Amniotic epithelial cell (primary cell): ENCODE measurements at regions not wholly inside any gene's neighbourhood (a gene's known extent, or its start where the extent isn't known, plus 50 kb on each side); places are given as distances from the start of the nearest gene placed in this dataset.
"Not testable (repeated sequence)": the region's sequence is repeated elsewhere in the genome, so short reads cannot be mapped to it uniquely, and the experiment has no call there.

ENCODE experiments used
- DNase-seq: peaks from one replicate; pipeline ENCODE4 v3.0.0-alpha.2; 2010; ENCODE audit warnings: low read depth

- DNase-seq: no peak
Observed at GRCh38 chr11:26839911-26840698, 118.2 kb upstream of the SLC5A12 start.

- DNase-seq: peak; percentile 86
Observed at GRCh38 chr11:26841818-26842473, 120.1 kb upstream of the SLC5A12 start.

DNA sequence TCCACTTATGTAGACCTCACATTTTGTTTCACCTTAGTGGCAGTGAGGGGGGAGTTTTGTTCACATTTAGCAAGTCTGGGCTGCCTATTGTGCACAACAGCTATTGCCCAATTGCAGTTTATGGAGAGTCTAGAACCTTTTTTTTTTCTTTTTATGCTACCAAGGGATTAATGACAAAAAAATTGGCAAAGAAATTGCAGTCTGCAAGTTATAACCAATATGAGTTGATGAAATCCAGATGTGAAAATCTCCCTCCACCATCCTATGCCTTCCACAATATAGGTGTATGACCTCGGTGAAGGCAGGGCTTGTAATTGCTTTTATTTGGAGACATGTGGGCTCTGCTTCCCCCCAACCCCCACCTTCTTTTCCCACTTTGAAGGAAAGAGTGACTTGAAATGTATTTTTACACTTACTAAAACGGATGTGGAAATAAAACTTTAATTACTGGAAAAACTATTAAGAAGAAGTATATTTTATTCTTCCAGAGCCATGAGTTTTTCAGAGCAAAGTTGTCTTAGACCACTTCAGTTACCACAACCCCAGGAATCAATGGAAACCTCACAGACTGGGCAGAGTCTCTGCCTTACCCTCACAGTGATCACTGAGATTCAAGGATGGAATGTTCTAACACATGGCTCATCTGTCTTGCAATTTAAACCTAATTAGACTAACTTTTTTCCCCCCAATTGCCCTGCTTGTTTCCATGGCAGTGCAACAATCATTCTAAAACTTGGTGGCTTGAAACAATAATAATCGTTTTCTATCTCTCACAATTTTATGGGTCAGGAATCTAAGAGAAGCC lies 120.8 kb upstream of the SLC5A12 start:
- no peak for DNase-seq

DNA sequence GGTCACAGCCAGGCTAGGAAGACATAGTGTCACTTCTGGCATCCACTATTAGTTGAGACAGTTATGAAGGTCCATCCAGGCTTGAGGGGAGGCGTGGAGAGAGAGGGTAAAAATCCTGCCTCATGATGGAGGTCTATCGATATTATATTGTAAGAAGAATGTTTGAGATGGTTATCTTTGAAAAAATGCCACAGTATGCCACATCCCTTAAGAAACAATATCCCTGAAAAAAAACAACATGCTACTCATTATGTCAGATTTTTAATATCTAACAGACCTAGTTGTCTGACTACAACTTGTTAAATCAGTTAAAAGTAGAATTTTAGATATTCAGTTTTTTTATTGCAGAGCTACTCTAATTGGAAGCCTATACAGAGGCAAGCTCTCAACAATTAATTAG lies 121.7 kb upstream of the SLC5A12 start:
- no peak for DNase-seq

DNA sequence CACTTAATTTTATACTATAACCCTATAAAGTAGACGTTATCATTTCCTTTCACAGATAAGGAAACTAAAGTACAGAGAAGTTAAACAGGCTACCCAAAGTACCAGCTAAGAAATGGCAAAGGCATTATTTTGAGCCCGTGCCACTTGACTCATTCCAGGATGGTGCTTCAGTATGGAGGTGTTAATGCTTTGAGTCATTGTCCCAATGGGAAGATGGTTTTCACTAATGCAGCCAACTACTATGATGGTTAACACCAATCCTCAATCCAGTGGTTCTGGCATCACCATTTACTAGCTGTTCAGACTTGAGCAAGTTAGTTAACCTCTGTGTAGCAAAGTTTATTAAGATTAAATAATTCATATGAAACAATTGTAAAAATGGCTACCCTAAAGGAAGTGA lies 123.1 kb upstream of the SLC5A12 start:
- no peak for DNase-seq

DNA sequence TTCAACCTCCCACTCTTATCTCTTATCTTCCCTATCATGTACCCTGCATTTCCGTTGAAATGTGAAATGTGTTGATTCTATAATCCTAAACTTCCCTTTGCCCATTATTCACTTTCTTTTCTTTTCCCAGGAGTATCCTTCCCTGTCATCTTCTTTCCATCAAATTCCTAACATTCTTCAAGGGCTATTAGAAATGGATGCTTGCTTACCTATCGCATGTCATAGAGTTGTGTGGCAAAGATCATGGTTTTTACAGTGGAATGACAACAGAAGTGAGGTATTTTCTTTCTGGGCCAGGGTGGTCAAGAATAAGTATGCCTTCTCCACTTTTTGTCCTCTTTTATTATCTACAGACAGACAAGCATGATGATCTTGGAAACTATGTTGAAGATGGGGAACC lies 124.4 kb upstream of the SLC5A12 start:
- no peak for DNase-seq

DNA sequence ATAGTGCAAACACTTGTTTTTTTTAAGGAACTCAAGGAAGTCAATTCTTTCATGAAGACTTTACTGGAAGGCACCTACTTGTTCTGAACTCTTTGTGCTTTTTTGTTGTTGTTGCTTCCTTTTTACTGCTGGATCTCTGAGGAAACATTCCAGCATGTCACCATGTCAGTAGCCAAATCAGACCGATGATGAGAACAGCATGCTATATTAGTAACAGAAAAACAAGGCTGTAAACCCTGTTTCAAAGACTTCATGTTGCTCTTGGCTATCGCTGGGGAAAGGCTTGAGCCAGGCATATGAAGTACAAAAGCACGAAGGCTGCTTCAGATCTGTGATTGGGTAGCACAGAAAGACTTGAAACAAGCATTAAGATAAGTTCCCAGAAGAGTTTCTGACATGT lies 125.6 kb upstream of the SLC5A12 start:
- no peak for DNase-seq

DNA sequence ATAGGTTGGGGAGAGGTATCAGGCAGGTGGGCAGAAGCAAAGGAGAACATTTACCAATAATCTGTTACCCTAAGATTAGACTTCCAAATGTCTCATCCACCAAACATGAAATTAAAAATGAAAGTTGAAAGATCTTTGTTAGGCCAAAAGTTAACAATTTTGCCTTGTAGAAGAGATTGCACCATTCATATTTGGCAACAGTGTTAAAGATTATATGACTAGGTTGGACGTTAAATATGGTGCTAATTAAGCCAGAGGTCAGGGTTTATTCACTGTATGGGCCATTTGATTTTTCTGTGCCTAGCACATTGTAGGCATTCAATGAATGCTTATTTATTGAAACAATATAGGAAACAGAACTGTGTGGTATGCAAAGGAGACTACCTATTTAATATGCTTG lies 126.1 kb upstream of the SLC5A12 start:
- DNase-seq: no peak

DNA sequence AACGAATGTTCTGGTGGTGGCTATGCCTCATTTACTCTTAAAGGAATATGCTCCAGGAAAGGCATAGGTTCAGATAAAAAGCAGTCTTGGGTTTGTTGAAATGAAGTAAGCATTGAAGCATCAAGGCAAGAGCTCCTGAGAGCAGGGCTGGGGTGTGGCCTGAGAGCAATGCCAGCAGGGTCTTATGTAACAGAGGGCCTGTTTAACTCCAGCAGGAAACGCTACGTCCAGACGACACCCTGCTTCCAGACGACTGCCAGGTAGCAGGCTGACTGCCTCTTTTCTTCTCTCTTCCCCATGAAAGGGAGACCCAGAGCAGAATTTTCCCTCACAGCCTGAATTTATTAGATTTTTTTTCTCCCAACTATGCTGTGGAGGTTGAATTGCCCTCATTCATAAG lies 127.2 kb upstream of the SLC5A12 start:
- no peak for DNase-seq

GRCh38 chr11:26851291-26851690 lies 129.4 kb upstream of the SLC5A12 start:
- no peak for DNase-seq

DNA sequence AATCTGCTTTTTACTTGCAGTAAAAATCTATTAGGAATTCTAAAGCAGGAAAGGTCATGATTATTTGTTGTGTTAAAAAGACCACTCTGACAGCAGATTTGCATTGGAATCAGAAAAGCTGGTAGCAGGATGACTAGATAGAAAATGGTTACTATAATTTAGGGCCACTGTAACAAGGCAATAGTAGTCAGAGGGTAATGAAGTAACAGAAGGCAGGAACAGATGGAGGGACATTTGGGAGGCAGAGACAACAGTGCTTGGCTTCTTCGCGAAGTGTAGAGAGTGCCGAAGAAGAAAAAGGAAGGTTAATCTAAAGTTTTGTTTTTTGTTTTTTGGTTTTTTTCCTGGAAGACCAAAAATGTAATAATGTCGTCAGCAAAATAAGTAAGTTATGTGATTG lies 129.8 kb upstream of the SLC5A12 start:
- DNase-seq: no peak

DNA sequence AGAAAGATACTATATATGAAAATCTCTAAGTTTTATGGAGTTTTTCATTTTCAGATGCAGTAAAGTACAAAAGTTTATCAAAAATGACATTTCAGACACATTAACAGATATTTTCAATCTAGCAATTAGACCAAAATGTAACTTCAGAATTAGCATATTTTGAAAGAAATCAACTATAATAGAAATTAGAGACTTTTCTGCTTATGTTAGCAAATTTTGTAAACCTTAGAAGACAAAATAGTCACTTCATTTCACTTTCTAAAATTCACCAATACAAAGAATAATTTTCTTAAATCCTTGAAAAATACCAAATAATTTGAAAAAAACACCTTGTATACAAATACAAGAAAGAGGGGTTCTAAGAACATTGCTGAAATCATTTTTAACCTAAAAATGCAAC lies 135.8 kb upstream of the FIBIN start:
- DNase-seq: no peak

DNA sequence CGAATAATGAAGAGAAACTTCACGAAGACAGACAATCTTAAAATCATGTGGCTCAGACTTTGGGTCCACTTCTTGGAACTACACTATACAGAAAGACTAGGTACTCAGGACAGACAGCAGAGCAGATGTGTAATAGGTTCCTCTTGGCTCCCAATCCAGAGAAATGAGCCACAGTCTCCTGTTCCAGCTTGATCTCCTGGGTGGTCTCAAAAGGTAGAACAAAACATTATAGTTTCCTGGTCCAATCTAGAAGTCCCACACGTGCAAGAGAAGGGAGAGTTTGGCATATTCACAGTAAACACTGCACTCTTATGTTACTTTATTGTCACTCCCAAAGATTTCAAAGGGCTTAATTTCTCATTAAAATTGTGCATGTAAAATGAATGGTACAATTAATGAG lies 134.5 kb upstream of the FIBIN start:
- no peak for DNase-seq

DNA sequence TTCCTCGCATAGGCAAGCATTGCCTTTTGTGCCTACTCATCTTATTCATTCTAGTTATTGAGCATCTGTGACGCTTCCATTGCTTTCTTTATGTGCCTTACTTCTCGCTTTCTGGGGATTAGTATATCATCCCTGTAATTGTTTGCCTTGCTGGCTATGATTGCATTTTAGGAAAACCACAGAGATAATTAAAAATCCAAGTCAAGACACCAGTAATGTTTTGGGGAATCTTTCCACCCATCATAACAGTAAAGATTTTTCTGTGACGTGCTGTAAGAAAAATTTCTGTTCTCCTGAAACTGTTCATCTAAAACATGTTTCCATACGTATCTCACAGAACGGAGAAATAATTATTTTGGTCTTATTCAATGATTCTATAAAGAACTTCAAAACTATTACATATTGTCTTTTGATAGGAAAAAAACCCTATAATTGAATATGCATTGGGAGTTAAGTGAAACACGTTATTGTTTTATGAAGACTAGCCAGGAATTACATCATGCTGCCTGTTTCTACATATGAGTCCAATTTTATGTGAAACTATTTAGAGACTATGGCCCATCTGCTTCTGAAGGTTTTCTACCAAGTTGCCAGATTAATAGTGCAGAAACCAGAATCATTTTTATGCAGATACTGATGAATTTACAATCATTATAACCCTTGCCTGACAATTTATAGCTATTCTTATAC lies 133.7 kb upstream of the FIBIN start:
- no peak for DNase-seq

DNA sequence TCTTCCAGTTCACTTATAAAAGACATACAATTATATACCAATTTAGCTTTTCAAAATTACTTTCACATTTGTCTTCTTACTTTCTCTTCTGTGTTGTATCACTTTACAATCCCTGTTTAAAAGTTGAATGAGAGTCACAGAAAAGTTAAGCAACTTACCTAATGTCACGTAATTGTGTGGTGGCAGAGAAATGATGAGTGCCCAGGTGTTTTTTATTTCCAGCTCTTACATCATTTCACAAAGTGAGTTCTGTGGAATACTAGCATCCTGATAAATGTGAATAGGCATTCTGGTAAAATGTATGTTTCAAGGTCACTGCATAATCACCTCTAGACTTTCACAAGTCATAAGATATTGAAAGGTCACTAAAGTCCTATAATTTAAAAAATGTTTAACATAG lies 133.0 kb upstream of the FIBIN start:
- no peak for DNase-seq

DNA sequence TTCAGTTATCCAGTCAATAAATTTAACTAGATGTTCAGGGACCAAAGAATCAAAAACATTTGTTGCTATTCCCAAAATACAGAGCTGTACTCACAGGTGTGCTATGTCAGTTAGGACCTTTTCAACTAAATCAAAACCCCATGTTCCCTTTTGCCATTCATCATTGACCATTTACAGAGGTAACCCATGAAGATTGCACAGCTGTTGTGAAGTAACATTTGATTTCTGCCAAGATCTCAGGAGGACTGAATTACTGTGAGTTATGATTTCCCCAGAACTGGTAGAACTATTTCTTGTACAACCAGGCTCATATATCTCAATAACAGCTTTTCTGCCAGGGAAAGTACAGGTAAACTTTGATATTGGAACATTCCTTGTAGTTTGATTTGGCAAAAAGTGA lies 131.1 kb upstream of the FIBIN start:
- no peak for DNase-seq

DNA sequence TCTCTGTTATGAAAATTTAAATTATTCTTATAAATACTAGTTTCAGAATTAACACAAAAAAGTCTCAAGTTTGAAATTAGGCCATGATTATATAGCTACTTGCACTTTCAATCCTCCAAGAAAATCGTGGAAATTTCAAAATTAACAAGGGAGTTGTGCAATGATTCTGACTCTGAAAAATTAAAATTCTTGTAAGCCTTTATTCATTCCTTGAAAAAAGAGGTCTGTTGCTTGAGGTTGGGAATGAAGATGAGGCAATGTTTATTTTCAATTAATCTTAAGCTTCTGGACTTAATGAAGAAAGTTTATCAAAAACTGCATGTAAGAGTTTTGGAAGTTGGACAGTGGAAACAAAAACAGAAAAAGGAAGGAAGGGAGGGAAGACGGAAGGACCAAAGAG lies 128.2 kb upstream of the FIBIN start:
- DNase-seq: peak; percentile 72

- DNase-seq: peak; percentile 62
Observed at GRCh38 chr11:26867286-26867685, 126.6 kb upstream of the FIBIN start.

- no peak for DNase-seq
Observed at GRCh38 chr11:26878959-26879581, 114.8 kb upstream of the FIBIN start.

DNA sequence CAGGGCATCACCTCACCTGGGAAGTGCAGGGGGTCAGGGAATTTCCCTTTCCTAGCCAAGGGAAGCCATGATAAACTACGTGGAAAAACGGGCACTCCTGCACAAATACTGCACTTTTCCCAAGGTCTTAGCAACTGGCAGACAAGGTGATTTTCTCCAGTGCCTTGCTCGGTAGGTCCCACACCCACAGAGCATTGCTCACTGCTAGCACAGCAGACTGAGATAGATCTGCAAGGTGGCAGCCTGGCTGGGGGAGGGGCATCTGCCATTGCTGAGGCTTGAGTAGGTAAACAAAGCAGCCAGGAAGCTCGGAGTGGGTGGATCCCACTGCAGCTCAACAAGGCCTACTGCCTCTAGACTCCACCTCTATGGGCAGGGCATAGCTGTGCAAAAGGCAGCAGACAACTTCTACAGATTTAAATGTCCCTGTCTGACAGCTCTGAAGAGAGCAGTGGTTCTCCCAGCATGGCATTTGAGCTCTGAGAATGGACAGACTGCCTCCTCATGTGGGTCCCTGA lies 111.5 kb upstream of the FIBIN start:
- DNase-seq: not testable (repeated sequence)

DNA sequence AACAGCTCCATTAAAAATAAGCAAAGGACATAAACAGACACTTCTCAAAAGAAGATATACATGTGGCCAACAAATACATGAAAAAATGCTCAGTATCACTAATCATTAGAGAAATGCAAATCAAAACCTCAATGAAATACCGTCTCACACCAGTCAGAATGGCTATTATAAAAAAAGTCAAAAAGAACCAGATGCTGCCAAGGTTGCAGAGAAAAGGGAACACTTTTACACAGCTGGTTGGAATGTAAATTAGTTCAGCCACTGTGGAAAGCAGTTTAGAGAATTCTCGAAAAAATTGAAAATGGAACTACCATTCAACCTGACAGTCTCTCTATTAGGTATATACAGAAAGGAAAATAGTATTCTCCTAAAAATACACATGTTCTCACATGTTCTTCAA lies 102.4 kb upstream of the FIBIN start:
- DNase-seq: no peak

- peak; percentile 52 for DNase-seq
Observed at GRCh38 chr11:26896719-26897118, 97.2 kb upstream of the FIBIN start.
